Spleen (tissue), 7 donors: ENCODE measurements at regions not wholly inside any gene's neighbourhood (a gene's known extent, or its start where the extent isn't known, plus 50 kb on each side); places are given as distances from the start of the nearest gene placed in this dataset.

Experiments
- POLR2A ChIP-seq, 3 donors: fragments of 450-650 bp; IDR thresholded peaks; one replicate each; pipeline ENCODE4 v1.5.1; 2017; ENCODE audit warnings: antibody characterized with exemption in 3 of 3, mild to moderate bottlenecking in 1 of 3
- TF ChIP-seq, protein P1 (sequence below), 11 experiments: fragments of 200-600 bp in 7 of 11; fragments of 450-650 bp in 4 of 11; sonication (generic) in 4 of 11; IDR thresholded peaks in 8 of 11; conservative IDR thresholded peaks in 3 of 11; 1 replicate in 7 of 11; 2 replicates in 4 of 11; pipeline versions ENCODE4 v1.4.0 to v1.8.0; 2016 to 2021; ENCODE audit warnings: antibody characterized with exemption in 11 of 11, inconsistent platforms in 4 of 11, mild to moderate bottlenecking in 1 of 11
- donor health status: DM: no; HTN: no; CAD: no; lungs with moderate emphysema.
- donor health status: DM: no; HTN: no; CAD: no.
- donor health status: DM: no; HTN: no; CAD: no.

DNA sequence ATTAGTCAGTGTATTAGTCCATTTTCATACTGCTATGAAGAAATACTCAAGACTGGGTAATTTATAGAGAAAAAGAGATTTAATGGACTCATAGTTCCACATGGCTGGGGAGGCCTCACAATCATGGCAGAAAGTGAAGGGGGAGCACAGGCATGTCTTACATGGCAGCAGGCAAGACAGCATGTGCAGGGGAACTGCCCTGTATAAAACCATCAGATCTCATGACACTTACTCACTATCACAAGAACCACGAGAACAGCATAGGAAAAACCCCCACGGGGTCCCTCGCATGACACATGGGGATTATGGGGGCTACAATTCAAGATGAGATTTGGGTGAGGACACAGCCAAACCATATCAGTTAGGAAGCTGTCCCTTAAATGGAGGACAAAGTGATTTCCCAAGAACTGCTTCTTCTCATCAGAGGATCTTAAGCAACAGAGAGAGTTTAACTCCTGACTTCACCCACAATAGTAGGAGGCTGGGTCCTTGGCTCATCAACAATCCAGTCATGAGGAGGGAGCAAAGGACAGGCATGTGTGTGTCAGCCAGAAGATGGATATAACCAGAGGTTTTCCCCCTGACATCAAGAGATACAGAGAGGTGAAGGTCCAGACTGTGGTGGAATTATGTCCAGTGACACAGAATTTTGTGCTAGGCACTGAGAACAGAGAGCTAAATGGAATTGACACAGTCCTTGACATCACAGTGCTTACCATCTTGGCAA, 203.8 kb upstream of the SH3BP4 start:
- TF ChIP-seq, protein P1, sequence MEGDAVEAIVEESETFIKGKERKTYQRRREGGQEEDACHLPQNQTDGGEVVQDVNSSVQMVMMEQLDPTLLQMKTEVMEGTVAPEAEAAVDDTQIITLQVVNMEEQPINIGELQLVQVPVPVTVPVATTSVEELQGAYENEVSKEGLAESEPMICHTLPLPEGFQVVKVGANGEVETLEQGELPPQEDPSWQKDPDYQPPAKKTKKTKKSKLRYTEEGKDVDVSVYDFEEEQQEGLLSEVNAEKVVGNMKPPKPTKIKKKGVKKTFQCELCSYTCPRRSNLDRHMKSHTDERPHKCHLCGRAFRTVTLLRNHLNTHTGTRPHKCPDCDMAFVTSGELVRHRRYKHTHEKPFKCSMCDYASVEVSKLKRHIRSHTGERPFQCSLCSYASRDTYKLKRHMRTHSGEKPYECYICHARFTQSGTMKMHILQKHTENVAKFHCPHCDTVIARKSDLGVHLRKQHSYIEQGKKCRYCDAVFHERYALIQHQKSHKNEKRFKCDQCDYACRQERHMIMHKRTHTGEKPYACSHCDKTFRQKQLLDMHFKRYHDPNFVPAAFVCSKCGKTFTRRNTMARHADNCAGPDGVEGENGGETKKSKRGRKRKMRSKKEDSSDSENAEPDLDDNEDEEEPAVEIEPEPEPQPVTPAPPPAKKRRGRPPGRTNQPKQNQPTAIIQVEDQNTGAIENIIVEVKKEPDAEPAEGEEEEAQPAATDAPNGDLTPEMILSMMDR (IDR thresholded peaks at IDR 0.05 in 8 of 11, conservative IDR thresholded peaks at IDR 0.05 in 3 of 11) = no peak
- TF ChIP-seq POLR2A (IDR thresholded peaks at IDR 0.05) = no peak
